ENCODE measurements at regions not wholly inside any gene's neighbourhood (a gene's known extent, or its start where the extent isn't known, plus 50 kb on each side); places are given as distances from the start of the nearest gene placed in this dataset.

DNA sequence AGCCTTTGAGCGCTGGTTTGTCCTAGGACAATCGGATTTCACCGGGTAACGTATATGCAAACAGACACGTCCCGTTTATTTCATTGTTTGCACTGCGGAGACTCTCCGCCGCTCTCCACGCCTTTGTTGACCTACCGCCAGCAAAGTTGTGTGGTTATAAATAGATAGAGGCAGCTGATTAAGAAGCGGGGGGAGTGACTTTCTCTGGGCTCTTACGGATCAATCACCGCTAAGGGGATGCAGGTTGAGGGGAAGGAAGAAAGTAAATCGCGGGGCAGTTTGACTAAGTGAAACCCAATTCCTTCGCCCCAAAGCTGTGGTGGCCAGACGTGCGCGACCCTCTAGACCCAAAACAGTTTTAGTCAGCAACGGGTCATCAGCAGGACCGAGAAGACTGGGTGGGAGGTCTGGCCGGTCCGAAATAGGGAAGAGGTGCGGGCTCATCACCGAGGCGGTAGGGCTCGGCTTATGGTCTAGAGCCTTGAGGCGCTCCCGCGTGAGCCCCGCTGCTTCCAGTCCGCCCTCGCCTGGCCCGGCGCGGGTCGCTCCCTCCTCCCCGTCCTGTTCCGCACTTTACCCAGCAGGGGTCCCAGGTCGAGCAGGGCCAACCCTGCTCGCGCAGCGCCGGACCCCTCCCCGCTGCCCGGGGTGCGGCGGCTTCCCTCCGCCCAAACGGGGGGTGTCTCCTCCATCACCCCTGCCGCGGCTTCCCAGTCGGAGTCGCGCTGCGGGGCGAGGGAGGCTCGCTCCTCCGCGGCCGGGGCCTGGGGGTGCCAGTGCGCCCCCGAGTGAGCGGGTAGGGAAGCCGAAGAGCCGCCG, 120.8 kb upstream of the RRP15 start:
- peak; percentile 44 for DNase-seq

DNA sequence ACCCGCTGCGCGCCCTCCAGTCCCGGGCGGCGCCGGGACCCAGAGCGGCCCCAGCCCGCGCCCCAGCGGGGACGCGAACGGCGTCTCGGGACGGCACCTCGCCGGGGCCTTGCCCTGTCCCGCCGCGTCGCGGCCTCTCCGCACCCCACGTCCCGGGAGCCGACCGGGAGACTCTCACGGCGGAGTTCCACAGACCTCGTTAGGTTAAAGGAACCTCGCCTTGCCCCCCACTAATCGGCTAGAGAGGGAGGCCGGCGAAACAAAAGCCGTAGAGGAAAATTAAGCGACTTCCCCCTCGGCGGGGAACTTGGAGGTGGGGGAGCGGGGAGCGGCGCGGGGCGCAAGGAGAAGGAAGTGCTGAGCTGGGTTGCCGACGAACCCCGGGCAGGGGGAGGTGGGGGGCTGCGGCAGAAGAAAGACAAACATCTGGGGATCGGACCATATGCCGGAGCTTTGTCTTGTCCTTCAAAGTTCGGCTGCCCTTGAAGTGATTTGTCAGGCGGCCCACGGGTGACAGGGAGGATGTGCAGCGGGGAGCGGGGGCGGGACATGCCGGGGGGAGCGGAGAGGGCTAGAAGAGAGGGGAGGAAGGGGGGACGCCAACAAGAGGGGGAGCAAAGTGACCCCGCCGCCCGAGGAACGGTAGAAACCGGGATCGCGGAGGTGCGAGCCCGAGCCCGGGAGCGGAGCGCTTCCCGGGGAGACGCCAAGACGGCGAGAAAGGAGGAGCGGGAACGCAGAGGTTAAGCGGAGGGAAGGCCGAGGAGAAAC, 120.0 kb upstream of the RRP15 start:
- DNase-seq: peak; percentile 52

DNA sequence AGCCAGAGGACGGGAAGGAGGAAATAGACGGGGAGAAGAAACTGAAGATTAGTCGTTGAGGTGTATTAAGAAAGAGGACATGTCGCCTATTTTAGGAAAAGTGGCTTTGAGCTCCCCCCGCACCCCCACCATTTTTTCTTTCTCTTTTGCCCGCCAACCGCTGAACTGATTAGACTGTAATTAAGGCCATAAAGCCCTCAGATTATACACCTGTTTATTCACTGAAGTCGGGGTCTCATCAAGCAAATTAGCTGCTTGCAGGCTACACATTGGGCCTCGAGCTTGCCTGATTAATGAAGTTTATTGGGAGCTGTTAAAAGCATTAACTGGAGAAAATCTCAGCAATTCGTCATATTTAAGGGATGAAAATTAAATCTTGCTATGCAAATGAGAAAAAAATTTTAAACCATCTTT, 119.4 kb upstream of the RRP15 start:
- peak; percentile 39 for DNase-seq

DNA sequence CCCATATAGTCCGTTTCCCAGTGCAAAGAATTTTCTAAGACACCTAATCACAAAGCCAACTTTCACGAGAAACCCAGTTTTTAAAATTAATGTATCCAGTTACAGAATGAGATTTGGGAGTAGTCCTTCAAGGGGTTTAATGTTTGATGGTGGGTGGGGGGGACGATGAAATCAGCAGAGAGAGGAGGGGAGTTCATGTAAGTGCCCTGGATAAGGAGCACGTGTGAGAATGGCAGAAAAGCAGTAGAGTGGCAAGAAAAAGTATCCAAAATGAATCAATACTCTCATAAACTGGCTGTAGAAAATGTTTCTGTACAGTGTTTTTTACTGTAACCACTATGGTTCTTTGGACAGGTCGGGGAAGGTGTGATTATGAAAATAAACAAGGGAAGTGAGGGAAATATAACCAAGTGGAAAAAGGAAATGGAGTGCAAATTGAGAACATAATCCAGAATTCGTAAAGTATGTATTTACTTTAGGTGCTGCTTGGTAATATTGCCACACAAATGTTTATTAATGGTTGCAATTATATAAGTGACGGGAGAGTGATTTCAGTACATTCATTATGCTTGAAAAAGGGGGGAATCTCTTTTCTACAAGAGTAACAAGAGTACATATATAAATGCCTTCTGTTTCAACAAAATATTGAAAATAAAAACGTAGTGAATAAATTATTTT, 118.7 kb upstream of the RRP15 start:
- DNase-seq: no peak

DNA sequence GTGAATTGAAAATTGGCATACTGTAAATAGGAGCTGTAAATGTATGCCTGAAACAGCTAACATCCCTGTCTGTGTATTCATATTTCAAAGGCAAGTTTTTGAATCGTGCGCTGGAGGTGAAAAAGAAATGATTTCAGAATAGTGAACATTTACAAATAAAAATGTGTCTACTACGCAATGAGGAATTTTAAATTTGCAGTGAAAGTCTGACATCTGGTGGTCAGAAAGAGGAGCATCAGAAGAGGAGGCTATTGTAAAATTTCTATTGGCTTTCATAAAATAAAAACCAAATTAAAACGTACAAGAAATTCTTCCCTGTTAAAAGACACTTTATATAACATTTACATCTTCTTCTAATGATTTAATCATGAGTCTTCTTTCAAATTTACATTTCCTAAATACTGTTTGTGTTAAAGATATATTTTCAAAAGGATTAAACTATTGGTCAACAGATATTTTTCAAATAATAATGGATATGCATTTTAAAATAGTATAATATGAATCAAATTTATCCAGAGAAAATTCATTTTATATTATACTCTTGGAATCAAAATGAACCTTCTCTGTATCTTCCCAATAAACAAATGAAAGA, 113.7 kb upstream of the RRP15 start:
- DNase-seq: peak; percentile 61

DNA sequence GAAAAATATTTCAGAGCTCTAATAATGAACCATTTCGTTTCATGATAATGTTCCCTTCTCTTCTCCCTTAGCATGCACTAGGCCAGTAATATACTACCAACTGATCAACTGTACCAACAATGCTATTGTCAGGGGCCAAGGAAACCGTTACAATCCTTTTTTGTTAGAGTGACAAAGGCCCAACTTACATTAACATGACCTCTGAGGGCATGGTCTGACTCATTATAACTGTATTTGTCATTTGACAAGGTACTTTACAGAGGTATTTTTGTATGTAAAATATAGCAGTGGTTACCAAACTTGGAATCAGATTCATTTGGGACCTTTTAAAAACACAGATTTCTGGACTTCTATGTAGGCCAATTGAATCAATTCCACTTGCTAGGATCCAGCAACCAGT, 102.6 kb upstream of the RRP15 start:
- no peak for DNase-seq

DNA sequence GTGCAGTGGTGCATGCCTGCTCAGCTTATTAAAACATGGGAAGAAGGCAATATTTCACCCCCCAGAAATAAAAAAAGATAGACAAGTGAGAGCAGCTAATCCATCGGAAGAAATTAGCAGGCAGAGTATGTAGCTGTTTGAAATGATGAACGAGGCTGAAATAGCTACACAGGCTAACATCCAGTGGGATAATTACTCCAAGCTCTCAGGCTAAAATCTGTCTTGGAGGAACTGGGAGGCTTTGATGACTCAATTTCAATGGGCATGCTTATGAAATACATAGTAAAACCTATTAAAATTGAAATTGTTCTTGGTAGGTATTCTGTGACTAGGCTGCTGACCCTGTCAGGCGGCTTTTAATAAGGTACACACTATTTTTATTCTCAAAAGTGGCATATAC, 84.1 kb upstream of the RRP15 start:
- no peak for DNase-seq

DNA sequence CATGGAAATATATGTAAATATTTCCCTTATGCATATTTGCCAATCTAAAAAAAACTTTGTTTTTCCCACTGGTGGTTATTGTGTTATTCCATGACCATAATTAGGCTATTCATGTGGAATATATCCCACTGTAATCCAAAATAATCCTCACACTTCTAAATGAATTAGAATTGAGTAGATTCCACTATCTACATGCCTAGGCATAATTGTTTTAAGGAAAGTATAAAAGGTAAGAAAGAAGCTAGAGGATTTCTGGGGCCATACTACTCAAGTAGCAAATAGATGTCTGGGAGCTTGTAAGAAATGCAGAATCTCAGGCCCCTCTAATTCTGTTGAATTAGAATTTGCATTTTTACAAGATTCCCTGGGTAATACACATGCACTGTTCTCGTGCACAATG, 83.5 kb upstream of the RRP15 start:
- no peak for DNase-seq

DNA sequence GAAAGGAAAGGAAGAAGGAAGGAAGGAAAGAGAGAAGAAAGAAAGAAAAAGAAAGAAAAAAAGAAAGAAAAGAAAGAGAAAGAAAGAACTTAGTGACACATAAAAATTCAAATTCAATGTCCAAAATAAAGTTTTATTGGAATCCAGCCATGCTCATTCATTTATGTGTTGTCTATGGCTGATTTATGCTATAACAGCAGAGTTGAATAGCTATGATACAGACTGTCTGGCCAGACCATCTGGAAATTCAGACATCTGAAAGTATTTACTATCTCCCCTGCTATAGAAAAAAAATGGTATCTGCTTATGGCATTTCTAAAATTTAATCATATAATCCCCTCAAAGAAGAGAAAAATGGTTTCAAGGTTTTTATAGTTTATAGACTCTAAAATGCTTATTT, 79.4 kb upstream of the RRP15 start:
- DNase-seq: no peak

DNA sequence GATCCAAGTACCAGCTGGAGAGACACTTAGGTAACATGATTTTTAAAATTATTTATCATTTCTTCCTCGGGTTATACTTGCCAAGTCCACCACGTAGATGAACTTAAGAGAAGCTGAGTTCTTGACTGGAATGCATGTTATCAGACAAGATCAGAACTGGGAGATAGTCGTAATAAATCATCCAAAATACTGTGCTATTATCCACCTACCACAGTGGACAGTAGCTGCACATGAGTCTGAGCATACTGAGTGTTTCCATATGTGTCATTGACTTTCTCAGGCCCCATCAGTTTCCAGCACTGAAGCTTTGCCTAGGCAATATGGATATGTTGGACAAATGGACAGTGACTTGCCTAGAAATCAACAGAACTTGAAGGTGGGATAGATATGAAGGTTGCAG, 77.9 kb upstream of the RRP15 start:
- no peak for DNase-seq

DNA sequence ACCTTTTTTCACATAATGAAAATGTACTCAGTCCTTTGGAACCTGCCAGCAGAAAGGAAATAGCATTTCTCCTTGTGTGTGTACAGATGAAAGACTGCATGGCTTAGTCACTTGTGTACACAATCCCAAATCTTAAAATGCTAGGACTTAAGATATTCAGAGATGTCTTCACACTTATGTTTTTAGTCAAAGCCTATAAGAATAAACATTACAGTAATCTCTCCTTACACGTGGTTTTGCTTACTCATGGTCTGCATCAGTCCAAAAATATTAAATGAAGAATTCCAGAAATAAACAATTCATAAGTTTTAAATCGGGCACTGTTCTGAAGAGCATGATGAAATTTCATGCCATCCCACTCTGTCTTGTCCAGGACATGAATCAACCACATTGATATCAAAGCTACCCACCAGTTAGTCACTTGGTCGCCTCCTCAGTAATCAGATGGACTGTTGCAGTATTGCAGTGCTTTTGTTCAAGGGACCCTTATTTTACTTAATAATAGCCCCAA, 75.7 kb upstream of the RRP15 start:
- DNase-seq: no peak

DNA sequence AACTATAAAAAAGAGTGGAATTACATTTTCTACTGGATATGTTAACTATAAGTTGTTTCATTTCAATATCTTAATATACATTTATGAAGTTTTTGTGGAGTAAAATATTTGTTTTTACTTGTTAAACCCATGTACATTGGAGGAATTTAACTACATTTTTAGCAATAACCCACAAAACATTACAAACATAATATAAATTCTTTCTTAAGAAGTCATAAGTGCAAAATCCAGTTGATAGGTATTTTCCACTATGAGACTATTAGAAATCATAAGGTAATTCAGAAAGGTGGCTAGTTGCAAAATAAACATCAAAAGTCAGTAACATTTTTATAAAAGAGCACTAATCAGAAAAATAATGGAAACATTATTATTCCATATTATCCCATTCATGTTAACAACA, 73.9 kb upstream of the RRP15 start:
- DNase-seq: no peak

DNA sequence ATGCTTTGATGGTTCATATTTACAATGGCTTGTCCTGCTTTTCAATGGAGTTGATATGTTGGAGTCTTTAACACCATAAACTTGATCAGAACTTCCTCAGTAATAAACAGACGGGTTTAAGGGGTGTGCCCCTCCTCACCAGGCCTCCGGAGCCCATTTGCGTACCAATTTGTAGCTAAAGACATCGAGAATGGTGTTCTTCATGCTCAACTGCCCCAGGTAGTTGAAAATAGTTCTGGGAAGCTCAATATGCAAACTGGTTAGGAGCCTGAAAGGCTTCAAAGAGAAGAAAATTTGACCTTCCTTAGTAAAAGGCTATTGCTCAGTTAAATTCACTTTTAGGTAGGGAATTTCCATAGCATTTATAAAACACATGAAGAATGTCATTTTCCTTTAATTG, 68.1 kb upstream of the RRP15 start:
- no peak for DNase-seq

DNA sequence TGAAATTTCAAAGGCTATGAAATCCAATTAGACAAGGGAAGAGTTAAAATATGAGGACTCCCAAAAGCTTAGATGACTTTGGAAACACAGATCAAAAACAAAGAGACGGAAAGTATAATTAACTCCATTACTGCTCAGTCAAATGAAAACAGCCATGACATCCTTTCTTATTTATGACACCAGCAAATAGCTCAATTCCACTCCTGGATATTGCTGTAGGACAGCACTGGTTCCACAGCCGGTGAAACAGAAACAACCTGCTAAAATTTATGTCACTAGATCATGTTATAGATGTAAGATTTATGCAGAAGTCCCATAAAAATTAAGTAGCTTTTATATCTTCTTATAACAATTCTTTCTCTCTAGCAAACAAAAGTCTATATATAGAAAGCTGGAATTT, 65.6 kb upstream of the RRP15 start:
- no peak for DNase-seq

DNA sequence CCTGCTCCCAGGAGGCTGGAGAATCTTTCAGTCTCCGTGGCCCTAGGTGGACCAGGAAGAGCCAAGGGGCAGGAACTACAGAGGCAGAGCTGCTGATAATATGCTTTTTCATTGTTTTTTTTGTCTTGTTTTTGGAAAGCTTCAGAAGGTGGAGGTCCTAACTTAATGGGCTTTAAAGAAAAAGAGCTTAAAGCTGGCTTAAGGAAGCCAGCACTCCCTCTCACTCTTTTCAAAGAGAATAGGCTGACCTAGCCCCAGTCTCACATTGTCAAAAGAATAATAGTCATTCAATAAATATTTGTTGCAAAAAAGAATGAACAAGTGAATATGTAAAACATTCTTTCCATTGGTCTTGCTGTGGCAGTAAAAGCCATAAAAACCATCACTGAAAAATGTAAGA, 61.0 kb upstream of the RRP15 start:
- no peak for DNase-seq

DNA sequence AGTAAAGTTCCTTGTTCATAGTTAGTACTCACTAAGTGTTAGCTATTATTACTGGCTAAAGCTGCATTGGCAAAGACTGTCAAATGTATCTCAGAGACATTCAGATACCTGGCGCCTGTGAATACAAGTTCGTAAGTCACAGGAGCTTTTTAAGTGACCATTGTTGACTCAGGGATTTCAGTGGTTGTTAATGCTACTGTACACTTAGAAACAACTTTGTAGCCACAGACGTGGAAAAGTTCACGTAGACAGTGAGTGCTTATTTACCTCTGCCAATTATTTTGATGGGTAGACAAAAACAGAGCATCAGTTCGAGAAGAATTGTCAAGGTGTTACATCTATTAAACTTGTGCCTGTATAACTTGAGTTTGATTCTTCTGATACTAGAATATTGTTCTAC, 59.1 kb upstream of the RRP15 start:
- DNase-seq: no peak

All from NCI-H1436 (cell line).